T-helper 2 cell treated with Interferon-gamma antibody and Interleukin-4, amounts not matched to agents 5 μg/mL and 100 μg/mL, for 36 hours (primary cell): ENCODE measurements at regions not wholly inside any gene's neighbourhood (a gene's known extent, or its start where the extent isn't known, plus 50 kb on each side); places are given as distances from the start of the nearest gene placed in this dataset.

ENCODE experiments used
- DNase-seq: peaks from one replicate; pipeline ENCODE4 v3.0.0; 2021; ENCODE audit warnings: low spot score
- H3K27ac Mint-ChIP-seq: one replicate; pipeline ENCODE4 v1.8.0; 2021; ENCODE audit warnings: mild to moderate bottlenecking, mixed read lengths
- H3K27me3 Mint-ChIP-seq: one replicate; pipeline ENCODE4 v1.8.0; 2021; ENCODE audit warnings: low read depth, mixed read lengths
- H3K36me3 Mint-ChIP-seq: one replicate; pipeline ENCODE4 v1.8.0; 2021; ENCODE audit warnings: low read depth, mixed read lengths
- H3K4me1 Mint-ChIP-seq: one replicate; pipeline ENCODE4 v1.8.0; 2021; ENCODE audit warnings: low read depth, mixed read lengths
- H3K4me3 Mint-ChIP-seq: one replicate; pipeline ENCODE4 v1.8.0; 2022; ENCODE audit warnings: mild to moderate bottlenecking, moderate library complexity, mixed read lengths
- H3K9me3 Mint-ChIP-seq: one replicate; pipeline ENCODE4 v1.8.0; 2021; ENCODE audit warnings: mixed read lengths

GRCh38 chr6:113394729-113395128, 462.4 kb upstream of the MARCKS start:
- no peaks in the 10 kb centered on the region for H3K36me3 Mint-ChIP-seq
- no peak overlapping the region for H3K4me3 Mint-ChIP-seq
- no peak for DNase-seq

GRCh38 chr6:113396730-113397129, 460.4 kb upstream of the MARCKS start:
- Mint-ChIP-seq H3K27ac (no peak overlapping the region), H3K4me3 (no peak overlapping the region), H3K9me3 (no peaks in the 10 kb centered on the region), H3K36me3 (no peaks in the 10 kb centered on the region), H3K27me3 (no peaks in the 10 kb centered on the region), H3K4me1 (no peaks in the 10 kb centered on the region)
- DNase-seq: no peak

More at GRCh38 chr6:113394729-113395128, 462.4 kb upstream of the MARCKS start:
- Mint-ChIP-seq H3K27ac (no peak overlapping the region), H3K4me1 (no peaks in the 10 kb centered on the region), H3K9me3 (no peaks in the 10 kb centered on the region), H3K27me3 (no peaks in the 10 kb centered on the region)

GRCh38 chr6:113397236-113397635, 459.9 kb upstream of the MARCKS start:
- no peaks in the 10 kb centered on the region for H3K27me3 Mint-ChIP-seq
- H3K27ac Mint-ChIP-seq: no peak overlapping the region
- no peaks in the 10 kb centered on the region for H3K36me3 Mint-ChIP-seq
- no peak for DNase-seq
- H3K9me3 Mint-ChIP-seq: no peaks in the 10 kb centered on the region
- H3K4me3 Mint-ChIP-seq: no peak overlapping the region
- no peaks in the 10 kb centered on the region for H3K4me1 Mint-ChIP-seq

DNA sequence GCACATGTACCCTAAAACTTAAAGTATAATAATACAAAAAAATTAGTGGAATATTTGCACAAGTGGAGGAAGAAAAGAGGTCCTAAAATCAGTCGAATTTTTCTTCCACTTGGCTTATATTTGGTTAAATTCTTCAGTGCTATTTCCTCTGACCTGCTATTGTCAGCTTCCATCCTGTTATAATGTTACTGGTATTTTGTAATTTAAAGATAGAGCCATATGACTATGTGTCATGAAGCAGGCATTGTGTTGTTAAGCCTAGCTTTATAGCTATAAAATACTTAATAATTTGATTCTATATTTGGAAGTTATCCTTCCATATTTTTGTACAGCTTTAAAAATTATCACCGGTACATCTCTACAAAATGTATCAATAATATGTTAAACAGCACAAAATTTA, 455.9 kb upstream of the MARCKS start:
- no peak for DNase-seq

DNA sequence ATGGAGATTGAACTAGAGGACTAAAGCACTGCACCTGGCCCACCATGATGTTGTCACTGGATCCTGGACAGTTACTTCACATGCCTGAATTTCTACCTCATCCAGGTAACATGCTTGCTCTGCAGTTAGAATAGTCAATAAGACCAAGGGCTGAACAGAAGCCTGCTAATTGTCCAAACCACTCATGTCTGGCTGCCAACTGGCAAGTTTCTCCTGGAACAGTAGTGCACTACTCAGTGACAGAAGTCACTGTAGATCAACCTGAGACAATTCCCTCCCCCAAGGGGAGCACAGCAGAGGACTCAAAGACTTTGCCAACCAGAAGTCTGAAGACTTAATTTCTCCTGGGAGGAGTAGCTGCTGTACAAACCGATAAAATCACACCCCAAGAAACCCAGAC, 454.6 kb upstream of the MARCKS start:
- DNase-seq: no peak
- no peak overlapping the region for H3K27ac Mint-ChIP-seq

More for the DNA sequence above, 455.9 kb upstream of the MARCKS start:
- H3K27me3 Mint-ChIP-seq: no peaks in the 10 kb centered on the region
- H3K9me3 Mint-ChIP-seq: no peaks in the 10 kb centered on the region
- no peak overlapping the region for H3K27ac Mint-ChIP-seq
- no peak overlapping the region for H3K4me3 Mint-ChIP-seq
- H3K36me3 Mint-ChIP-seq: no peaks in the 10 kb centered on the region
- H3K4me1 Mint-ChIP-seq: no peaks in the 10 kb centered on the region

DNA sequence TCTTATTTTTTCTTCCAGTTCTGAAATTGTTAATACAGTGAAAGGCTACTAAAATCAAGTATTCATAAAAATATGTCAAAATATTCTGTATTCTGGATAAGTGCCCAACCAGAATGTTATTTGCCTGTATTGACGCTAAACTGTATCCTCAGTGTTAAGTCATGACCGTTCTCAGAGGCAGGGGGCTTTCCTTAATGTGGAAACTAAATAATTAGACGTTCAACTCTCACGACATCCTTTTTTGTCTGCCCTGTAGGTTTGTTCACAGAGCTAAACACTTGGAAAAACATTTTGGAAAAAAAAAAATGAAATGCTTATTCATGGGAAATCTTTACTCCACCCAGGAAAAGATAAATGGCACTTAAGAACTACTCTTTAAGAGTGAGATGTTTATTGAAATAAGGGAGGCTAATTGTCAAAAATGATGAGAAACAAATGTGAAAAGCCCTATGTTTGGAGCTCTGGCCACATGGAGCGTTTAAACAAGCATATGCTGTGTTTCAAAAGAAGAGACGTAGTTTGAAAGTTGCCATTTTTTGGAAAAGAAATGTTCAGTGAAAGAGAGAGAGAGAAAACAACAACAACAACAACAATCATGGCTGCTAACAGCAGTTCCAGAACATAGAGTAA, 453.1 kb upstream of the MARCKS start:
- Mint-ChIP-seq H3K4me1 (no peaks in the 10 kb centered on the region), H3K4me3 (no peak overlapping the region), H3K9me3 (no peaks in the 10 kb centered on the region), H3K27me3 (no peaks in the 10 kb centered on the region), H3K36me3 (no peaks in the 10 kb centered on the region), H3K27ac (no peak overlapping the region)
- DNase-seq: no peak

More for the DNA sequence above, 454.6 kb upstream of the MARCKS start:
- H3K36me3 Mint-ChIP-seq: no peaks in the 10 kb centered on the region
- H3K27me3 Mint-ChIP-seq: no peaks in the 10 kb centered on the region
- H3K4me3 Mint-ChIP-seq: no peak overlapping the region
- H3K9me3 Mint-ChIP-seq: no peaks in the 10 kb centered on the region
- no peaks in the 10 kb centered on the region for H3K4me1 Mint-ChIP-seq

- Mint-ChIP-seq H3K27ac (no peak overlapping the region), H3K36me3 (no peaks in the 10 kb centered on the region), H3K9me3 (no peaks in the 10 kb centered on the region), H3K4me3 (no peak overlapping the region), H3K27me3 (no peaks in the 10 kb centered on the region), H3K4me1 (no peaks in the 10 kb centered on the region)
- no peak for DNase-seq
Measured at GRCh38 chr6:113405326-113406047, 451.7 kb upstream of the MARCKS start.

DNA sequence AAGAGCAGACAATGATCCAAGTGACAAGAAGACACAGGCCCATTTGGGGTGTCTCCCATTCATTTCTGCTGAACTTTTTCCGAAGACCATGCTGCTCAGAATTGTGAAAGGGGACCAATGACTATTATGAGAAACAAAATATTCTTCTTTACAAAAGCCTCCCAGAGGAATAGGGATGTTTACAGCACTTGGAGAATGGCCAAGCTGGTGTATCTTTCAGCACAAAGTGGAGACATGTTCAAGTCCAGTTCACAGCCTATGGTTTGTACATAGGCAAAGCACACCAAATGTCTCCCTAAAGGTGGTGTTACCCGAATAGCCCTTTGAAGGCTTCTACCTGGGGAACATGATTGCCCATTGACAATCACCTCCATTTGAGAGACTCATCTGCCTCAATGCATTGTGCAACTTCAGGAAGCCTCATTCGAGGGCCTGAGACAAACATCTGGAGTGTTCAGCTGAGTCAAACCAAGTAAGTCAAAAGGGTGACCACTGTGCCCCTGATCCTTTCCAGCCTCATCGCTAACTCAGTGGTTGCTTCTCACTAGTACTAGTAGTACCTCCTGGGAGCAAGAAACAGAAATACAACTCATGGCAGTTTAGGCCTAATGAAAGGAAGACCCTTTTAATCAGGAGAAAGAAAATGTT, 451.0 kb upstream of the MARCKS start:
- H3K9me3 Mint-ChIP-seq: no peaks in the 10 kb centered on the region
- DNase-seq: no peak
- H3K4me1 Mint-ChIP-seq: no peaks in the 10 kb centered on the region
- H3K27me3 Mint-ChIP-seq: no peaks in the 10 kb centered on the region
- no peak overlapping the region for H3K4me3 Mint-ChIP-seq
- H3K27ac Mint-ChIP-seq: no peak overlapping the region
- no peaks in the 10 kb centered on the region for H3K36me3 Mint-ChIP-seq

DNA sequence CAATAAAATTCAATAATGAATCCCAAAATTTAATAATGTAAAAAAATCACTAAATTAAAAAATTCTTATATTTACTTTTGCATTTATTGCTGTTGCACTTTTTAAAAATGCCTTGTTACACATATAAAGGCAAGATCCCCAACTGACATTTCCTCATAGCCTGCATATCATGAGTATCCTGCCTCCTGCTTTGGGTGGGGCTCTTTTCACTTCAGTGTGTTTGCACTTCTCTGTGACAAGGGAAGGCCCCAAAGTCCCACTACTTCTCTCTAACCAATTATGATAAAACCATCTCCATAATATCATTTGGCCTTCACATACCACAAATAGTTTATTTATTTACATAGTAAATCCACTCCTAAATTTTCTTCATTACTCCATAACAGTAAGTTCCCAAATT, 446.1 kb upstream of the MARCKS start:
- Mint-ChIP-seq H3K4me1 (no peaks in the 10 kb centered on the region), H3K4me3 (no peak overlapping the region), H3K27me3 (no peaks in the 10 kb centered on the region), H3K36me3 (no peaks in the 10 kb centered on the region), H3K27ac (no peak overlapping the region), H3K9me3 (no peaks in the 10 kb centered on the region)
- DNase-seq: no peak

DNA sequence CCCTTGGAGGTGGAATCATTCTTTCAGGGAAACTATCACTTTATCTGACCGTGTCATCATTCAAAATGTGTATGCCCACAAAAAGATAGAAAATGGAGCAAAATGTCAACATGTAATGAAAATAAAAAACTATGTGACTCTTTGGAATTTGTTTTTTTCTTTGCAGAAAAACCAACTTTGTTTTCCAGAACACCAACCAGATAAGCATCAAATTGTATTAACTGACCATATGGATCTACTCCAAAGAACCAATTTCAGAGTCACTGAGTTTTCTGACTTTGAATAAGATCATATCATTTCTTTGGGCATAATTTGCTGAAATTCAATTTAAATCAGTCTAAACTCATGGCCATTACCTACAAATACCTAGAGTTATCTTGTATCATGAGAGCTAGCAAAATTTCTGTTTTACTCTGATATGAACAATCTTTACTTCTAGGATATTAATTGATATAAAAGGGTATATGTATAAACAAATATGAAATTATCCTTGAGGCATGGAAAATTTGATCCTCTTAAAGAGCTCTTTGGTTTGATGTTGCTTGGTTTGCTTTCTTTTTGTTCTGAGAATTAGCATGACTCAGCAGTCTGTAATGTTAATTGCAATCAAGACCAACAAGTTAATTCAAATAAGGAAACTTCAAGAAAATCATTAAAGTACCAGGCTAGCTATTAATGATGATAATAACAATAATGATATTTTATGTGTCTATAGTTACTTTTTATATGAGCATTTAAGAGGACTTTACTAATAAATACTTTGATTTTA, 444.4 kb upstream of the MARCKS start:
- Mint-ChIP-seq H3K27ac (no peak overlapping the region), H3K9me3 (no peaks in the 10 kb centered on the region), H3K36me3 (no peaks in the 10 kb centered on the region), H3K27me3 (no peaks in the 10 kb centered on the region), H3K4me1 (no peaks in the 10 kb centered on the region), H3K4me3 (no peak overlapping the region)
- no peak for DNase-seq

DNA sequence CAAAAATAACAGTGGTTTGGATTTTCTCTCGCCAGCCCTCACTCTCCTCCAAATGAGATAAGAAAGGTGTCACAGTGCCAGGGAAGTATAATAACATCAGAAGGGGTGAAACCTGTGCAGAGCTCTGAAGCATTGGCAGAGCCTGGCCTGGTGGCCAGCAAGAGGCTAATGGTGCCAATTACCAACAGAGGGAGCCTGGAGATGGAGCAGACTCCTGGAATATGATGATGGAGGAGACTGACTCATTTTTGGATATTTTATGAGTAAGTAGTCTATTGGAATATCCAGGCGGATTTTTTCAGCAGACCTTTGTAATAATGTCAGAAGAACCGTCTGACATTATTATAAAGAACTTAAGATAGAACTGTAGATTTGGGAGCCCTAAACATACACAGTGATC, 442.6 kb upstream of the MARCKS start:
- DNase-seq: no peak
- H3K4me3 Mint-ChIP-seq: no peak overlapping the region
- H3K27me3 Mint-ChIP-seq: no peaks in the 10 kb centered on the region
- H3K27ac Mint-ChIP-seq: no peak overlapping the region
- no peaks in the 10 kb centered on the region for H3K4me1 Mint-ChIP-seq
- no peaks in the 10 kb centered on the region for H3K36me3 Mint-ChIP-seq
- H3K9me3 Mint-ChIP-seq: no peaks in the 10 kb centered on the region

- Mint-ChIP-seq H3K4me1 (no peaks in the 10 kb centered on the region), H3K27me3 (no peaks in the 10 kb centered on the region), H3K27ac (no peak overlapping the region), H3K4me3 (no peak overlapping the region), H3K9me3 (no peaks in the 10 kb centered on the region), H3K36me3 (no peaks in the 10 kb centered on the region)
- DNase-seq: no peak
Measured at GRCh38 chr6:113416170-113416569, 441.0 kb upstream of the MARCKS start.

- H3K4me3 Mint-ChIP-seq: no peak overlapping the region
- no peaks in the 10 kb centered on the region for H3K27me3 Mint-ChIP-seq
- H3K4me1 Mint-ChIP-seq: no peaks in the 10 kb centered on the region
- H3K9me3 Mint-ChIP-seq: no peaks in the 10 kb centered on the region
- H3K27ac Mint-ChIP-seq: no peak overlapping the region
- no peaks in the 10 kb centered on the region for H3K36me3 Mint-ChIP-seq
- no peak for DNase-seq
Measured at GRCh38 chr6:113420290-113420689, 436.9 kb upstream of the MARCKS start.

DNA sequence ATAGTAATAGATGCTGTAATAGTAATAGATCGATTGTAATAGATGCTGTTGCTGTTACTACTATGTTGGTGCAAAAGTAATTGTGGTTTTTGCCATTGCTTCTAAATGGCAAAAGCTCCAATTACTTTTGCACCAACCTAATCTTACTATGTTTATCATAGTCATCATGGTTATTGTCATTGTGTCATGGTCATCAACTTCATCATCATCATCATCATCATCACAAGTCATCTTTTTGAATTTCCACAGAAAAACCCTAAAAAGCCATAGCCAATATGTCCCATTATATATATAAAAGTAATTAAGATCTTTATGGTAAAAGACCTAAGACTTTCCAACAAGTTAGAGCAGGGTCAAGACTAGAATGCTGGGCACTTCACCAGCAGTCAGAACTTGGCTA, 435.1 kb upstream of the MARCKS start:
- Mint-ChIP-seq H3K9me3 (no peaks in the 10 kb centered on the region), H3K4me1 (no peaks in the 10 kb centered on the region), H3K36me3 (no peaks in the 10 kb centered on the region), H3K4me3 (no peak overlapping the region), H3K27ac (no peak overlapping the region), H3K27me3 (no peaks in the 10 kb centered on the region)
- DNase-seq: no peak
